SK-N-SH (cell line): ENCODE measurements at regions not wholly inside any gene's neighbourhood (a gene's known extent, or its start where the extent isn't known, plus 50 kb on each side); places are given as distances from the start of the nearest gene placed in this dataset.

Source experiments
- CTCF ChIP-seq: fragments of 200-600 bp; sonication (generic); IDR thresholded peaks from 2 replicates; pipeline ENCODE4 v1.6.1; 2017; ENCODE audit warnings: antibody characterized with exemption, mild to moderate bottlenecking, moderate library complexity
- EP300 ChIP-seq, 2 experiments: IDR thresholded peaks; 2 replicates each; pipeline versions ENCODE4 v1.4.0 to v1.6.1; 2012; ENCODE audit warnings: borderline replicate concordance in 1 of 2, low read depth in 1 of 2, low read length in 1 of 2
- EZH2phosphoT487 ChIP-seq: fragments of 200-600 bp; sonication (generic); IDR thresholded peaks from 2 replicates; pipeline ENCODE4 v1.6.1; 2017; ENCODE audit warnings: low read depth, mixed run types, mild to moderate bottlenecking, antibody characterized with exemption, moderate library complexity, borderline replicate concordance
- FOXJ3 ChIP-seq: sonication (generic); formaldehyde crosslinking; IDR thresholded peaks from 2 replicates; pipeline ENCODE4 v1.5.1; 2020; ENCODE audit warnings: mild to moderate bottlenecking, missing genetic modification reagents
- IRF3 ChIP-seq: fragments of 150-350 bp; IDR thresholded peaks from 2 replicates; pipeline ENCODE4 v1.6.1; 2016; ENCODE audit warnings: mild to moderate bottlenecking, low read depth, low read length
- NRF1 ChIP-seq: IDR thresholded peaks from 2 replicates; pipeline ENCODE4 v1.6.1; 2012; ENCODE audit warnings: low read depth, mild to moderate bottlenecking, low read length
- POLR2AphosphoS5 ChIP-seq: IDR thresholded peaks from 2 replicates; pipeline ENCODE4 v1.6.1; 2012; ENCODE audit warnings: low read depth, low read length
- REST ChIP-seq: IDR thresholded peaks from 2 replicates; pipeline ENCODE4 v1.6.1; 2012; ENCODE audit warnings: mild to moderate bottlenecking, low read depth, low read length, moderate library complexity
- SIN3A ChIP-seq: IDR thresholded peaks from 2 replicates; pipeline ENCODE4 v1.6.1; 2012; ENCODE audit warnings: low read depth, mild to moderate bottlenecking, low read length, moderate library complexity, borderline replicate concordance
- TEAD4 ChIP-seq: IDR thresholded peaks from 2 replicates; pipeline ENCODE4 v1.4.0; 2012; ENCODE audit warnings: mild to moderate bottlenecking, borderline replicate concordance; ENCODE audit not compliant: insufficient read depth
- USF2 ChIP-seq: fragments of 150-350 bp; IDR thresholded peaks from 2 replicates; pipeline ENCODE4 v1.6.1; 2017; ENCODE audit warnings: antibody characterized with exemption, low read length, low read depth, borderline replicate concordance

GRCh38 chr4:97453186-97453585 is 690.1 kb downstream of the STPG2 start:
- TF ChIP-seq IRF3 (no peak), NRF1 (no peak), CTCF (no peak), FOXJ3 (no peak), EP300 (IDR thresholded peaks at IDR 0.05; ENCODE audit: borderline replicate concordance in 1 of 2, low read depth in 1 of 2, low read length in 1 of 2) (no peak), USF2 (no peak), EZH2phosphoT487 (no peak), POLR2AphosphoS5 (no peak), SIN3A (no peak), TEAD4 (no peak), REST (no peak)
